ENCODE measurements at regions not wholly inside any gene's neighbourhood (a gene's known extent, or its start where the extent isn't known, plus 50 kb on each side); places are given as distances from the start of the nearest gene placed in this dataset.

GRCh38 chr22:27420195-27420816 is 381.2 kb downstream of the MN1 start:
- DNase-seq (ENCODE audit: low read depth) = no peak

- DNase-seq (ENCODE audit: low read depth) = no peak
Measured at GRCh38 chr22:27420817-27421361, 380.7 kb downstream of the MN1 start.

GRCh38 chr22:27422442-27422841 is 379.1 kb downstream of the MN1 start:
- DNase-seq (ENCODE audit: low read depth) = no peak

DNA sequence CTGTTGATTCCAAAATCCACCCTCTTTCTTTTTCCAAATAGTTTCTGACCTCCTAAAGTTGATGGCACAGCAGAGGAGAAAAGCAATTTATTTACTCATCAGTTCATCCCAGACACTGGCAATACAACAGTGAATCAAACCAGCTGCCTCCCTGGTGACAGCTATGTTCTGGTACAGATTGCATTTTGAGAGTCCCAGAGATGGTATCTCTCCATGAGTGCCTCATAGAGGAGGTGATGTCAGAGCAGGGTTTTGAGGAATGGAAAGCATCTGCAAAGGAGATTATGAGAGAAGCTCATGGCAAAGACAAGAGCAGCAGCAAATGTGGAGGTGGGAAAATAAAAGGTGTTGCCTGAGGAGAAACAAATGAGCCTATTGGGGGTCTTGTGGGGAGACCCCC is 377.2 kb downstream of the MN1 start:
- DNase-seq (ENCODE audit: low read depth) = no peak

DNA sequence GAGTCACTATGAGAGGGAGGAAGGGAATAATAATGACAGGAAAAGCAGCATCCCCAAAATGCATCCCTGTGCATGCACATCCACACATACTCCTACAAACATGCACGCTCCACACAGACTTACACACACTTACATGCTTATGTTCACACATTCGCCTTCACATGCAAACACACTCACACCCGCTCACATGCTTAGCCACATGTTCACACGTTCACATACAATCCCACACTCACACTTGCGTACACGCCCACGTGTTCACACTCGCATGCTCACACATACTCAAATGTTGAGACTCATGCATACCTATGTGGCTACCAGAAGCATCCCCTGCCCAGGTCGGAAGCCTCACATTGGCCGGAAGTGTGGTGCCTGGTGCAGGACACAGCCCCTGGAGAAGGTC is 372.1 kb downstream of the MN1 start:
- no peak for DNase-seq (ENCODE audit: low read depth)

- DNase-seq (ENCODE audit: low read depth) = no peak
Measured at GRCh38 chr22:27431081-27431480, 370.5 kb downstream of the MN1 start.

- no peak for DNase-seq (ENCODE audit: low read depth)
Measured at GRCh38 chr22:27431896-27432295, 369.7 kb downstream of the MN1 start.

DNA sequence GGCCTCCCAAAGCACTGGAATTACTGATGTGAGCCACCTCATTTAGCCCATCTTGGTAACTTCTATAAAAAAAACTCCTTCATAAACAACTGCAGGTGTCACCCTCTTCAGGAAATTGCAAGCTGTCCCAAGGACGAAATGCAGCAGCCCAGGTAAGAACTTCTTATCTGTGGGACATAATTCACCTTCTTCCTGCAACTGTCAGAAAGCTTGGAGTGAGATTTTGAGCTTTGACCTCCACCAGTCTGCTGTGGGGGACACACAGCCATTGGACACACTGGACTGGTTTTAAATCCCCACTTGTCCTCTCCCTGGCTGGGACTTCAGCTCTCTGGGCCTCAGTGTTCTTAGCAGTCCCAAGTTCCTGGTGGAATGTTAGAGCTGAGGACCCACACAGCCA is 368.5 kb downstream of the MN1 start:
- no peak for DNase-seq (ENCODE audit: low read depth)

DNA sequence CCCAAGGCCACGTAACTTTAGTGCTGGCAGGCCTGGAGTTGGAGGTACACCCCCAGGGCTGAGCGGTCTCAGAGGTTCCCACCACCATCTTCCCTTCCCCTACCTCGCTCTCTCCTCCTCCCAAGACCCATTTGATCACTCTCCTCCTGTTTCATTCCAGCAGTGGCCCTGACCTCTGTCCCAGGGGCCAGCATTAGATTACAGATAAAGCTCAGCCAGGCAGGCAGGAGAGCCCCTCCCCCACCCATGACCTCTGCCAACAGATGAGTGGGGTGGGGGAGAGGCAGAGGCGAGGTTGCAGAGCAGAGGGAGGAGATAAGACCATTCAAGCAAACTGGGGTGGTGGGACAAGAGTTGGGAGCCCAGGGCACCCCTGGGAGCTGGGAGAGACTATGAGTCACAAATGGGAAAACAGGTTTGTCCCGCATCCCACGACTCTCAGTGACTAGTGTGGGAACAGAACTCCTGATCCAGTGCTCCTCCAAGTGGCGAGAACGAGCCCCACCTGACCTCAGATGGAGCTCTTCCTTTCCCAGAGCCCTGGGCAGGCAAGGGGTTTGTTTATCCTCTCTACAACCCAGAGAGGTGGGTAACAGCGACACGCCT is 367.9 kb downstream of the MN1 start:
- no peak for DNase-seq (ENCODE audit: low read depth)

DNA sequence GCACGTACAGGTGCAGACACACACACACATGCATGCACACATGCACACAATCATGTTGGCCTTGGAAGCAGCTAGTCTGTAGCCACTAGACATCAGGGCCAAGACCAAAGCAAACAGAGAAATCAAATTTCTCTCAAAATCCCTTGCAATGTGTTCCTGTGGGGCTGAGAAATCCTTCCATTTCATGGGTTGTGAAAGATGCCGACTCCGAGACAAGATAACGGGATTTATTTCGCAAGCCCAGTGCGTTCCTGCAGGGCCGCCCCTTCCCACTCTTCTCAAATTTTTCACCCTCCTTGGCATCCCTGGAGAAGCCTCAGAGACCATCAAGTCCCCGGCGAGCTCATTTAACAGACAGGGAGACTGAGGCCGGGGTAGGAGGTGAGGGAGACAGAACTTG is 366.7 kb downstream of the MN1 start:
- DNase-seq (ENCODE audit: low read depth) = no peak

- no peak for DNase-seq (ENCODE audit: low read depth)
Measured at GRCh38 chr22:27435844-27436576, 365.5 kb downstream of the MN1 start.

DNA sequence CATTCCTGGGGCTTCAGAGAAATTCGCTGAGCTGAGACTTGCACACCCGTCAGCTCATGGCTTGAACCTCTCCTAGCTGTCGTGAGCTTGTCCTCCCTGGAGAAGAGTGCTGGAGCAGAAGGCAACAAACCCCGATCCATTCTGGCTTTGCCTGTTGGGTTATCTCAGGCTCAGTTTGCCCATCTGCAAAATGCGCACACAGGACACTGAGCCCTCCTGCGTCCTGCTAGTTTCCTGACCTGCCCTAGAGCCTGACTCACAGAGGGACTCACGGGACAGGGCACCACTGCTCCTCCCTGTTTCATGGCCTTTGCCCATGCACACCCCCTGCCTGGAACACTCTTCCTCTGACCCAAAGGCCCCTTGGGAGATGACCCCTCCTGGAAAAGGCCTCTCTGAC is 365.0 kb downstream of the MN1 start:
- no peak for DNase-seq (ENCODE audit: low read depth)

DNA sequence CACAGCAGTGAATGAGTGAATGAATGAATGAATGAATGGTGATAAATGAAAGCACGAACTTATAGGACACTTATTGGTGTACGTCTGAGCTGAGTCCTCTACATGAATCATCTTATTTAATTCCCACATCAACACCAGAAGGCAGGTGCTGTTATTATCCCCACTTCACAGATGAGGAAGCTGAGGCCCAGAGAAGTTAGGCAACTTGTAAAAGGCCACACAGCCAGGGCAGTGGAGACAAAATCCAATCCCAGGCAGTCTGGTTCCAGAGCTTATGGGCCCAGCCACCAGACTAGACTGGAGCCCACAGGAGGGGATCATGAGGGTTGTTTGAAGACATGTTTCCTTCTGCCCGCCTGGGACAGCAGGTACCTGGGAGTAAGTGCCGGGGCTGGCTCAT is 364.0 kb downstream of the MN1 start:
- DNase-seq (ENCODE audit: low read depth) = no peak

DNA sequence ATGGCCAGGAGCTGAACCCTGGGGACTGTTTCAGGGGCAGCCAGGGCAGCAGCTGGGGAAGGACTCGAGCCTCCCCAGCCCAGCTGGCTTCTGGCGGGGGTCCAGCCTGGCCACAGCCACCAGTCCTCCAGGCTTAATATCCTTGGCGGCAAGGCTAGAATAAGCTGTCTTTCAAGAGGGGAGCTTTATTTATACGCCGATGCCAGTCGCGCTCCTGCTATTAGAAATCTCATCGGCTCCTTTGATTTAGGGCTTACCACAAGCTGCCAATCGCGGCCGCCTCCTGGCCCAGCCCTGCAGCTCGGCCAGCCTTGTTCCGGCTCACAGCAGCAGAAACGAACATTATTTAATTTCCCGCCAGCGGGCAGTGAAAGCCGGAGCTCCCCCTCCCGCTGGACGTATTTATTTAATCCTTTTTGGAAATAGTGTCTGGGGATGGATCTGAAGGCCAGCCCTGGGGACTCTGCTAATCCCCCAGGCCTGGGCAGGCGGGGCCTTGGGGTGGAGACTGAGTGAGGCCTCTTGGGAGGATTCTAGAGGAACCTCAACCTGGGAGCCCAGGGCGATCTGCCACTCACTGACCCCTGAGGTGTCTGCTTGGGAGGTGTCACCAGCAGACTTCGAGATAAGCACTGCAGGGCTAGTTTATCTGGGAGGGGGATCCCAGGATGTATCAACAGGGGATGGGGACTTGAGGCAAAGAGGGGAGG is 363.1 kb downstream of the MN1 start:
- DNase-seq (ENCODE audit: low read depth) = no peak

GRCh38 chr22:27439131-27439530 is 362.4 kb downstream of the MN1 start:
- DNase-seq (ENCODE audit: low read depth) = no peak

DNA sequence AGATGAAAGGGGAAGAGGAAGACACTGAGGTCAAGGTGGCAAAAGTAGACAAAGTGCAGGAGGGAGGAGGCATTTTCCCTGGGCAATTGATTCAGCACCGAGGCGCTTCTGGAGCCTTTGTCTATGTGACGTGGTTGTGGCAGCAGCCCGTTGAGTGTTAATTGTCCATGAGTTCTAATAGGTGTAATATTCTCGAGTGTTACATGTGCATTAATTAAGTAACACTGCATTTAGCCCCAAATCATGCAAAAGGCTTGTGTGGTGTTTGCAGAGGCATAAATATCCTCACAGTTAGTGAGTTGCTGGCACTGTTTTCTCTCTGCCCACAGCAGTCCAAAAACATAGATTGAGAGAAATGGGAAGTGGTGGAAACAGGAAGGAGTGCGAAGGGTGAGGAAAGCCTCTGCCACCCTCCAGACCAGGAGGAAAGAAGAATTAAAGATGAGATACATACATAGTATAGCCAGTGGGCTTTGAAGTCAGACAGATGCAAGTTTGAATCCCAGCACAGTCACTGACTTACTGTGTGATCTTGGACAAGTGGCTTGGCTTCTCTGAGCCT is 361.2 kb downstream of the MN1 start:
- no peak for DNase-seq (ENCODE audit: low read depth)

- no peak for DNase-seq (ENCODE audit: low read depth)
Measured at GRCh38 chr22:27441706-27442475, 359.7 kb downstream of the MN1 start.

GRCh38 chr22:27443306-27443705 is 358.2 kb downstream of the MN1 start:
- no peak for DNase-seq (ENCODE audit: low read depth)

DNA sequence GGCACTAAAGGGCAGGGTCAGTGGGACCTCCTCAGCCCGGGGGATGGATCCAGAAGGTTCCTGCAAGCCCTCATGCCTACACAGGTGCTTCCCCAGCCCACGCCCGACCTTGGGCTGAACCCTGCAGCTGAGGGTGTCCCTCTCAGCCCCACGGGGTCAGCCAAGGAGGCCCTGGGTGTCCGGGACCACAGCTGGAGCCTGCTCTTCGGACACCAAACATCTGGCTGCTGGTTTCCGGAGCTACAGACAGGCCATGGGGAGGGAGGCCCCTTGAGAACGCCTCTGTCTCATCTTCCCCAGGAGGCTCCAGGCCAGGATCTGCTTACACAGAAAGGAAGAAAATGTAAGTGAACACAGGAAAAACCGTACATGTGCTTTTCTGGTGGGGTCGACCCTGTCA is 355.7 kb downstream of the MN1 start:
- no peak for DNase-seq (ENCODE audit: low read depth)

GRCh38 chr22:27447289-27447688 is 354.3 kb downstream of the MN1 start:
- DNase-seq (ENCODE audit: low read depth) = no peak

DNA sequence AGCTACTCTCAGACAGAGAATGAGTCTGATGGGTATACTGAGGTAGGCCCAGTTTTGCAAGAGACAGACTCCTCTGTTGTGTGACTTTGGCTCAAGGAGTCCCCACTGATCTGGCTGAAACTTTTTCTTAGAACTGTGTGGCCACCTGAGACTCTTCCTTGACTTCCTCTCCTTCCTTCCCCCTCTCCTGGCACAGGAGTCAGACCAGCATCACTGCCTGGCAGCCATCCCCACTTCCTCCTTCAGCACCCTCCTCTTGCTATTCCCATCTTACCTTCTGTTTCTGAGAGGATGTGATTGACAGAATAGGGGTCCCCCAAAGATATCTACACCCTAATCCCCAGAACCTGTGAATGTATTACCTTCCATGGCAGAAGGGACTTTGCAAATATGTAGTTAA is 351.1 kb downstream of the MN1 start:
- no peak for DNase-seq (ENCODE audit: low read depth)

- no peak for DNase-seq (ENCODE audit: low read depth)
Measured at GRCh38 chr22:27452245-27452644, 349.3 kb downstream of the MN1 start.

Measured in CMK (cell line).